Spleen (tissue), 7 donors: ENCODE measurements at regions not wholly inside any gene's neighbourhood (a gene's known extent, or its start where the extent isn't known, plus 50 kb on each side); places are given as distances from the start of the nearest gene placed in this dataset.

ENCODE experiments used
- POLR2A ChIP-seq, 3 donors: fragments of 450-650 bp; IDR thresholded peaks; one replicate each; pipeline ENCODE4 v1.5.1; 2017; ENCODE audit warnings: antibody characterized with exemption in 3 of 3, mild to moderate bottlenecking in 1 of 3
- POLR2AphosphoS5 ChIP-seq, 3 donors: sonication (generic); formaldehyde crosslinking; IDR thresholded peaks; one replicate each; pipeline ENCODE4 v1.5.1; 2017; ENCODE audit warnings: antibody characterized with exemption in 3 of 3
- TF ChIP-seq, protein P1 (sequence below), 11 experiments: fragments of 200-600 bp in 7 of 11; fragments of 450-650 bp in 4 of 11; sonication (generic) in 4 of 11; IDR thresholded peaks in 8 of 11; conservative IDR thresholded peaks in 3 of 11; 1 replicate in 7 of 11; 2 replicates in 4 of 11; pipeline versions ENCODE4 v1.4.0 to v1.8.0; 2016 to 2021; ENCODE audit warnings: antibody characterized with exemption in 11 of 11, inconsistent platforms in 4 of 11, mild to moderate bottlenecking in 1 of 11
- donor health status: DM: no; HTN: no; CAD: no; lungs with moderate emphysema.
- donor health status: DM: no; HTN: no; CAD: no.
- donor health status: DM: no; HTN: no; CAD: no.

DNA sequence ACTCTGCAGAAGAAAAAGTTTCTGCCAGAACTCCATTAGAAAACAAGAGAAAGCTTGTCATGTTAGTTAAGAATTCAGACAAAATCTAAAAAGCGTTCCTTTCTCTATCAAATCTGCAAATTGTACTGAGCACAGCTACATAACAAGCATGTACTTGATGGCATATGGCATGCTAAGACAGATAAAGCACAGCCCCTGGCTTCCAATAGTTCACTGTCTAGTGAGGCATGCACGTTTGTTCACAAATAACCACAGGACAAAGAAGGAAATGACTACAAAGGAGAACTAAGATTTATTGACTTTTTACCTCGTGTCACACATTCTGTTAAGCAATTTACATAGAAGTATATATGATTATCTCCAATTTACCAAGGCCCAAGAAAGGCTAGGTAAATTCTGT lies 518.2 kb upstream of the TLE4 start:
- TF ChIP-seq, protein P1, sequence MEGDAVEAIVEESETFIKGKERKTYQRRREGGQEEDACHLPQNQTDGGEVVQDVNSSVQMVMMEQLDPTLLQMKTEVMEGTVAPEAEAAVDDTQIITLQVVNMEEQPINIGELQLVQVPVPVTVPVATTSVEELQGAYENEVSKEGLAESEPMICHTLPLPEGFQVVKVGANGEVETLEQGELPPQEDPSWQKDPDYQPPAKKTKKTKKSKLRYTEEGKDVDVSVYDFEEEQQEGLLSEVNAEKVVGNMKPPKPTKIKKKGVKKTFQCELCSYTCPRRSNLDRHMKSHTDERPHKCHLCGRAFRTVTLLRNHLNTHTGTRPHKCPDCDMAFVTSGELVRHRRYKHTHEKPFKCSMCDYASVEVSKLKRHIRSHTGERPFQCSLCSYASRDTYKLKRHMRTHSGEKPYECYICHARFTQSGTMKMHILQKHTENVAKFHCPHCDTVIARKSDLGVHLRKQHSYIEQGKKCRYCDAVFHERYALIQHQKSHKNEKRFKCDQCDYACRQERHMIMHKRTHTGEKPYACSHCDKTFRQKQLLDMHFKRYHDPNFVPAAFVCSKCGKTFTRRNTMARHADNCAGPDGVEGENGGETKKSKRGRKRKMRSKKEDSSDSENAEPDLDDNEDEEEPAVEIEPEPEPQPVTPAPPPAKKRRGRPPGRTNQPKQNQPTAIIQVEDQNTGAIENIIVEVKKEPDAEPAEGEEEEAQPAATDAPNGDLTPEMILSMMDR (IDR thresholded peaks at IDR 0.05 in 8 of 11, conservative IDR thresholded peaks at IDR 0.05 in 3 of 11), result no peak
- TF ChIP-seq POLR2A (IDR thresholded peaks at IDR 0.05), result no peak
- no peak for TF ChIP-seq POLR2AphosphoS5 (IDR thresholded peaks at IDR 0.05)
